ENCODE measurements at regions not wholly inside any gene's neighbourhood (a gene's known extent, or its start where the extent isn't known, plus 50 kb on each side); places are given as distances from the start of the nearest gene placed in this dataset.

DNA sequence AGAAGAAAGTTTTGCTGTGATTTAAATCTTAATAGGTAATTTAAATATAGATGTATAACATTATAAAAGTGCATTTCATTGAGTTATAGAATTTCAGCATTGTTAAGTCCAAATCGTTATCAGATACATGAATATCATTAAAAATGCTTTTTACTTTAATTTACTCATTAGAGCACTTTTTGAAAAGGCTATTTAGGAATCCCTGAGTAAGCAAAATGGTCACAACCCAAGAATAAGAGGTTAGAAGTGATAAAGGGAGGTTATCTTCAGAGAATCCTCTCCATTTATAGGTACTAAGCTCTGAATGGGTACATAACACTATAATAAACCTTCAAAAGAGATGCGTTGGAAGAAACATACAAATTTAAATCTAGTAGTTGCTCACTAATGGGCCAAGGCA lies 130.7 kb downstream of the SLC30A10 start:
- DNase-seq, result no peak
- TF ChIP-seq POLR2A (IDR thresholded peaks at IDR 0.05), result no peak
- TF ChIP-seq, protein P1, sequence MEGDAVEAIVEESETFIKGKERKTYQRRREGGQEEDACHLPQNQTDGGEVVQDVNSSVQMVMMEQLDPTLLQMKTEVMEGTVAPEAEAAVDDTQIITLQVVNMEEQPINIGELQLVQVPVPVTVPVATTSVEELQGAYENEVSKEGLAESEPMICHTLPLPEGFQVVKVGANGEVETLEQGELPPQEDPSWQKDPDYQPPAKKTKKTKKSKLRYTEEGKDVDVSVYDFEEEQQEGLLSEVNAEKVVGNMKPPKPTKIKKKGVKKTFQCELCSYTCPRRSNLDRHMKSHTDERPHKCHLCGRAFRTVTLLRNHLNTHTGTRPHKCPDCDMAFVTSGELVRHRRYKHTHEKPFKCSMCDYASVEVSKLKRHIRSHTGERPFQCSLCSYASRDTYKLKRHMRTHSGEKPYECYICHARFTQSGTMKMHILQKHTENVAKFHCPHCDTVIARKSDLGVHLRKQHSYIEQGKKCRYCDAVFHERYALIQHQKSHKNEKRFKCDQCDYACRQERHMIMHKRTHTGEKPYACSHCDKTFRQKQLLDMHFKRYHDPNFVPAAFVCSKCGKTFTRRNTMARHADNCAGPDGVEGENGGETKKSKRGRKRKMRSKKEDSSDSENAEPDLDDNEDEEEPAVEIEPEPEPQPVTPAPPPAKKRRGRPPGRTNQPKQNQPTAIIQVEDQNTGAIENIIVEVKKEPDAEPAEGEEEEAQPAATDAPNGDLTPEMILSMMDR (IDR thresholded peaks at IDR 0.05), result no peak
- no peaks in the 10 kb centered on the region for H3K4me1 ChIP-seq
- no peak overlapping the region for H3K4me3 ChIP-seq
- 88 to 90% methylated on average over 2 of the region's 2 CpGs for WGBS, 2 donors
- H3K36me3 ChIP-seq (ENCODE audit: low read depth, missing control alignments), result no peaks in the 10 kb centered on the region
- intact Hi-C loops (cut with DNase I; ENCODE audit: low total_unique reads), result no loop called here
- H3K9me3 ChIP-seq, result no peaks in the 10 kb centered on the region
- H3K27ac ChIP-seq, result no peak overlapping the region
- no peaks in the 10 kb centered on the region for H3K27me3 ChIP-seq

DNA sequence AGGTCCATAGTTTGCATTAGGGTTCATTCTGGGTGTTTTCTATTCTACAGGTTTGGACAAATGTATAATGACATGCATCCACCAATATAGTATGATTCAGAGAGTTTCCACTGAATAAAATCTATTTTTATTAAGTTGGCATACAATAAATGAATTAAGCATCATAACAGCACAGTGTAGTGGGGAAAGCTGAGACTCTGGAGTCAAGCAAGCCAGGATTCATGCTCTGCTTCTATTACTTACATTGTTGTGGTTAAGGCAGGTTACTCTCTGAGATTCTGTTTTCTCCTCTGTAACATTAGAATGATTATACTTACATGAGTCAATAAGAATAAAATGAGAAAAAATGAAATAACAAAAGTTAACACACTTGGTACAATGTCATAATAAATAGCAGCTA lies 131.3 kb downstream of the SLC30A10 start:
- TF ChIP-seq, protein P1 (IDR thresholded peaks at IDR 0.05), result no peak
- TF ChIP-seq POLR2A (IDR thresholded peaks at IDR 0.05), result no peak
- Histone ChIP-seq H3K4me3 (no peak overlapping the region), H3K36me3 (ENCODE audit: low read depth, missing control alignments) (no peaks in the 10 kb centered on the region), H3K4me1 (no peaks in the 10 kb centered on the region), H3K27me3 (no peaks in the 10 kb centered on the region), H3K27ac (no peak overlapping the region), H3K9me3 (no peaks in the 10 kb centered on the region)
- intact Hi-C loops (cut with DNase I; ENCODE audit: low total_unique reads), result no loop called here
- DNase-seq, result no peak

- no peaks in the 10 kb centered on the region for H3K27me3 ChIP-seq
- intact Hi-C loops (cut with DNase I; ENCODE audit: low total_unique reads), result no loop called here
- H3K27ac ChIP-seq, result no peak overlapping the region
- no peak for TF ChIP-seq POLR2A (IDR thresholded peaks at IDR 0.05)
- H3K4me1 ChIP-seq, result no peaks in the 10 kb centered on the region
- H3K36me3 ChIP-seq (ENCODE audit: low read depth, missing control alignments), result no peaks in the 10 kb centered on the region
- H3K4me3 ChIP-seq, result no peak overlapping the region
- 65 to 76% methylated on average over 9 of the region's 9 CpGs for WGBS, 2 donors
- no peaks in the 10 kb centered on the region for H3K9me3 ChIP-seq
- DNase-seq, result no peak
These were observed 132.9 kb downstream of the SLC30A10 start for GRCh38 chr1:219795363-219795917.

DNA sequence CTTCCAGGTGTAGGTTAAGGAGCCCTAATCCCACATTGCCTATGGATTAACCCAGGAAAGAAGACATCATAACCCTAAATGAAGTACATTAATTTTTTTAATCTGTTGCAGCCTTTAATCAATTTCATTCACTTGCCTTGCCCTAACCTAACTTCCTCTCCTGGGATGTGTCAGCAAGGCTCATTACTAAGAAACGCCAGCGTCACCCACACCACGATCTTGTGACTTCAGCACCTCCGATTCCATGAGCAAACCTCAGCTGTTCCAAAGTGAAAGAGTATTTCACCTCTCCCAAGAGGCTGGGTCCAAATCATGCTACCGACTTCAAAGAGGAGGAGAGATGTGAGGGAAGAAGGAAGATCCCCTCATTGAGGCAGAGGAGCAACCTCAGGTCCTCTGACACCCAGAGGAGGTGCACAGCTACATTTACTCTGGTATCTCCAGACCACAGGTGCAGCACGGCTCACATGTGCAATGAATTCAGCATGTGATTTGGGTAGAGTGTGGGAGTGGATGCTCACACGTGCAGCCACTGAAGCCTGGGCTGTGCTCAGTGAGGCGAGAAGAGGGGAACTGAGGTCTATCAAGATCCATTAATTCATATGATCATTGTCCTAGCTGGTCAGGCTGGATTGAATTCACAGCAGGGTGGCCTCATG lies 134.1 kb downstream of the SLC30A10 start:
- no peaks in the 10 kb centered on the region for H3K36me3 ChIP-seq (ENCODE audit: low read depth, missing control alignments)
- intact Hi-C loops (cut with DNase I; ENCODE audit: low total_unique reads), result no loop called here
- H3K4me3 ChIP-seq, result no peak overlapping the region
- no peaks in the 10 kb centered on the region for H3K9me3 ChIP-seq
- no peak for DNase-seq
- TF ChIP-seq POLR2A (IDR thresholded peaks at IDR 0.05), result no peak
- TF ChIP-seq, protein P1 (IDR thresholded peaks at IDR 0.05), result no peak
- no peaks in the 10 kb centered on the region for H3K4me1 ChIP-seq
- 84 to 89% methylated on average over 8 of the region's 8 CpGs for whole genome bisulfite sequencing, 2 donors
- no peak overlapping the region for H3K27ac ChIP-seq
- H3K27me3 ChIP-seq, result no peaks in the 10 kb centered on the region

GRCh38 chr1:219792337-219793021 lies 135.9 kb downstream of the SLC30A10 start:
- intact Hi-C loops (cut with DNase I; ENCODE audit: low total_unique reads), result no loop called here

More at GRCh38 chr1:219792337-219793021, 135.9 kb downstream of the SLC30A10 start:
- WGBS, 2 donors, result 66 to 81% methylated on average over 3 of the region's 3 CpGs
- no peaks in the 10 kb centered on the region for H3K27me3 ChIP-seq
- no peaks in the 10 kb centered on the region for H3K9me3 ChIP-seq
- no peak overlapping the region for H3K27ac ChIP-seq
- H3K36me3 ChIP-seq (ENCODE audit: low read depth, missing control alignments), result no peaks in the 10 kb centered on the region
- DNase-seq, result no peak
- no peak overlapping the region for H3K4me3 ChIP-seq
- TF ChIP-seq, protein P1 (IDR thresholded peaks at IDR 0.05), result no peak
- no peak for TF ChIP-seq POLR2A (IDR thresholded peaks at IDR 0.05)
- H3K4me1 ChIP-seq, result no peaks in the 10 kb centered on the region
